NCI-H446 (cell line): ENCODE measurements at regions not wholly inside any gene's neighbourhood (a gene's known extent, or its start where the extent isn't known, plus 50 kb on each side); places are given as distances from the start of the nearest gene placed in this dataset.

Source experiments
- DNase-seq, 2 experiments: peaks; one replicate each; lab custom pipeline; 2025; lab: John Stamatoyannopoulos, UW

DNA sequence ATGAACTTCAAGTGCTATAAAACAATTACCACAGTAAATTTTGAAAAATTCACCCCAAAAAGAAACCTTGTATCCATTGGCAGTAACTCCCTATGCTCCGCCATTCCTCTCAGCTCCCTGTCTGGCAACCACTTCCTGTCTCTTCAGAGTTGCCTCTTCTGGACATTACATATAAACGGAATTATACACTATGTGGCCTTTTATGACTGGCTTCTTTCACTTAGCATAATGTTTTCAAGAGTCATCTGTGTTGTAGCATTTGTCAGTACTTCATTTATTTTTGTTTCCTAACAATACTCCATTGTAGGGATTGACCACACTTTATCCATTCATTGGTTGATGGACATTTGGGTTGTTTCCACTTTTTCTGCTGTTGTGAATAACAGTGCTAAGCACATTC, 50.1 kb downstream of the CEP43 start:
- DNase-seq: no peak

DNA sequence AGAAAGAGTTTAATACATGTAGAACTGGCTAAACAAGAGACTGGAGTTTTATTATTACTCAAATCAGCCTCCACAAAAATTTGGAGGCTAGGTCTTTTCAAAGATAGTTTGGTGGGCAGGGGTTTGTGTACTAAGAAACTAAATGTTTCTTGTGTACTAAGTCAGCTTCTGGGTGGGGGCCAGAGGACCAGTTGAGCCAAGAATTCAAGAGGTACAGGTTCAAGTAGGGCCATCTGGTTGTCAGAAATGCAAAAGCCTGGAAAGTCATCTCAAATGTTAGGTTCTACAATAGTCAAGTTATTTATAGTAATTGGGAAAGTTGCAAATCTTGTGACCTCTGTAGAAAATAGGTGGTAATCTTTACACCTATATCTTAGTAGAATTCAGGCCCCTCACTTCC, 51.7 kb downstream of the CEP43 start:
- peak in 1 of 2 experiments; percentile 4 for DNase-seq

DNA sequence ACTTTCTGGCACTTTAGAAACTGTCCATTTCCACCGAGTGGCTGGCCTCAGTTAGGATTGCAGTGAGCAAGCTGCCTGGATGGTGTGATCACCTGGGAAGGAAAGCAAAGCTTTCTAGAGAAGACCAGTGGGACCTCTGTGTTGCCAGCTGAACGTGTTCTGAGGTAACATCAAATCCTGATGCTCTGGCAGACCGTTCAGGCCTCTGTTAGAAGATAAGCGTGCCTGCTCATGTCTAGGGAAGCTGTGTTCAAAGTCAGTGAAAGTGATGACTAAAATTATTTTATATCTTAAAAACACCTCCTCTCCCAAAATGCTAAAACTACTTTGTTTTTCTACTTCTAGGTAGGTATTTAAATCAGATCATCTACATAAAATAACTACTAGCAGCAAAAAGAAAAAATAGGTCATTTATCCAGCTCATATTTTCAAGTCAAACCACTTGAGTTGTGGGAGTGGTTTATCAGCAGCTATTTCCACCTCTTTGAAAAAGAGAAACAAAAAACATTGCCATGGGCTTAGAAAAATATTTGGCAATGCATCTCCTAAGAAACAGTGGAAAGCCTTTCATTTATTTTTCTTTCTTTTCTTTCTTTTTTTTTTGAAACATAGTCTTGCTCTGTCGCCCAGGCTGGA, 54.8 kb downstream of the CEP43 start:
- no peak for DNase-seq

DNA sequence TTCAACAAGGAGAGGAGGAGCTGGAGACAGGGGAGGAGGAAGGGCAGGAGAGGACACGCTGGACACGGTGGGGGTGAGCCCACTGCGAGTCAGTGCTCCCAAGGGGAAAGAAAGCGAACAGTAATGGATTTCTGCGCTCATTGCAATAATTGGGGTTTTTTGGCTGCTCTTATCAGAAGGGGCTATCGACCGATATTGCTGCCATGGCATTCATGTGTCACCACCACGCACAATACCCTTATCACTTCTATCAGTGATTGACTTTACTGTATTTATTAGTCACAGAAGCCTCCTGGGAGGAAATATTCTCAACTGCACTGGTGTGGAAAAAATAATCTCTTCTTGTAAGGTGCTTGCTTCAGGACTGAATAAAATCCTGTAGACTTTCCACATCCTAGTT, 55.8 kb downstream of the CEP43 start:
- DNase-seq: no peak

DNA sequence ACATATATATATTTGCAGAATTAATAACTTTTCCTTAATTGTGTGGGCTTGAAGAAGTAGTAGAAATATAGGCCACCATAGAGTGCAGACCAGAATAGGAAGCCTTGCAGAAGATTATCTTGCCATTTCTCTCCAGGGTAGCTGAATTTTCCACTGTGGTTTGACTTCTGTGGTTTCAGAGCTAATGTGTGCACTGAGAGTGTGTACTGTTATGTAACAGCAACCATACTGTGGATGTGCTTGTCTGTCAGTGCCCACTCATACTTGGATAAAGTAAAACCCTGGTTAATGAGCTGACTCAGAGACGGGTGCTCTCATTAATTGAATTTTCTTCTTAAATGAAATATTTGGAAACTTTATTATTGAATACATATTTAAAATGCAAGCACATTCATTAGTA, 57.2 kb downstream of the CEP43 start:
- no peak for DNase-seq

DNA sequence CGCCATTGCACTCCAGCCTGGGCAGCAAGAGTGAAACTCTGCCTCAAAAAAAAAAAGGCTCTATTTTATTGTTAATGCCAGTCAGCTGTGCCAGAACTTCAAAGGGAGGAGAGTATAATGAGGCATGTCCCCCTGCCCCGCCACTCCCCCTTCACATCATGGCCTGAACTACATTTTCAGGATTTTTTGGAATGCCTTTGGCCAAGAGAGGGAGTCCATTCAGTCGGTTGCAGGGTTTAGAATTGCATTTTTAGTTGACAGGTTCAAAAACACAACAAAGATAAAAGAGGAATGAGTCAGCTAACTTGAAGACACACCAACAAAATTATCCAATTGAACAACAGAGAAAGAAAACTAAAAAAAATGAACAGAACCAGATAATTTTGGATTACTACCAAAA, 59.1 kb downstream of the CEP43 start:
- DNase-seq: no peak
